Germinal center (tissue), 1 donor: ENCODE measurements at regions not wholly inside any gene's neighbourhood (a gene's known extent, or its start where the extent isn't known, plus 50 kb on each side); places are given as distances from the start of the nearest gene placed in this dataset.

ENCODE experiments used
- DNase-seq: peaks from one replicate; pipeline ENCODE4 v3.0.0; 2012; ENCODE audit warnings: mixed read lengths, low spot score

GRCh38 chr15:98420837-98421236, 227.5 kb upstream of the IGF1R start:
- DNase-seq, result no peak

DNA sequence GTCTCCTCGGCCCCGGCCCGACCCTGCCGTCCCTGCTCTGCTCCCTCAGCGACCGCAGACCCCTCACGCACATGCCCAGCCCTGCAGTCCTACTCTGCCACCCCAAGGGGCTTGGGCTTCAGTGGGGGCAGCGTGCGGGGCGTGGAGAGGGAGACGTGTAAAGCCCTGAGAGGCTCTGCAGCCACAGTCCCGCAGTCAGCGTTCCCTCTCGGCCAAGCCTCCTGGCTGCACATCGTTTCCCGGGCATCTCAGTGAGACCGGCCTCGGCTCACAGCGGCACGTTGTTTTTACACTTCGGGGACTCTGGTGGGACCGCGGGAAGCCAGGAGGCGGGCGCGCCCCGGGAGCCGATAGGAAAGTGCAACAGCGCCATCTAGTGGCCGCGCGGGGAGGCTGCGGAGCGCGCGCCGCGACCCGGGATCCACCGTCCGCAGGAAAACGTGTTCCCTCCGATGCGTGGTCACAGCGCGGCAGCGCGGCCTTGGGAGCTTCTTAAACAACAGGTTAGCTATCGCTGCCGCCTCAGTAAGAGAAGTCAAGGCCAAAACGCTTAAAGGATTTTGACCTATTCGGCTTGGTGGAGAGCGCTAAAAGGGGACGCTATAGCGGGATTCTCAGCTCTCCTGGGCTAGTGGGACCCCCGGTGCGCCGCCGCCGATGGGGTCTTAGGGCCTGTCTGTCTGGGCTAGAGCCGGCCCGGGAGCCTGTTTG, 226.8 kb upstream of the IGF1R start:
- peak; percentile 65 for DNase-seq

- DNase-seq, result no peak
These were observed 226.2 kb upstream of the IGF1R start for GRCh38 chr15:98422130-98422478.

- no peak for DNase-seq
These were observed 223.2 kb upstream of the IGF1R start for GRCh38 chr15:98425173-98425572.

DNA sequence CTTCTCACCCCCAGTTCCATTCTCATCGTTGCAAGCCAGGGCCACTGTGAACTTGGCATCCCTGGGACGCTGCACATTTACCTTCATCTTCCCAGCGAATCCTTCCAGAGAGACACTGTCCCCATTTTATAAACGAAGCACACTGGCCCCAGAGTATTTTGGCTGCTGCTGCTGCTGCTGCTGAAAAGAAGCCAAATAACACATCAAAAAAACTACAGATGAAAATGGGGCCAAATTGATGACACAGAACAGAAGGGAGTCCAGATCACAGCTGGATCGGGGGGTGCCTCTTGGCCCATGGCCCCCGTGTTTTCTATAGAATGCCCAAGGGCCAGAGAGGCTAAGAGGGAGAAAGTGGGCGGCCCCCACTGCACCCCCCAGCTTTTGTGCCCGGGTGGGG, 221.0 kb upstream of the IGF1R start:
- DNase-seq, result no peak

GRCh38 chr15:98428253-98428989, 219.9 kb upstream of the IGF1R start:
- peak; percentile 73 for DNase-seq

DNA sequence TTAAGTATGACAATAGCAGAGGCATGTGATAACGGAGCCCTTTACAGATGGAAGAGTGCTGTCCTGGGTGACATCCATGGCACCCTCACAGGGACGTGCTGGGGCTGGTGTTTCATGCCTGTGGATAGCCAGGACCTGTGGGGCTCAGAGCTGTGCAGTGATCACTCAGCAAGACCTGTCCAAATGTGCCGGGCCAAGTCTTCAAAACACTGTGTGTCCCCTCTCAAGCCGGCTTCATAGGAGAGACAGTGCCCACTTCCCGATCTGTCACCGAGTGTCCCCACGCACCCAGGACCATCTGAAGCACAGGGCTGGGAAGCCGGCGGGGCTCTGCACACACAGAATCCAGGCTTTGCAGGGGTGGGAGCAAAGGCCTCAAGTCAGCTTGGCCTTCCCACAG, 217.2 kb upstream of the IGF1R start:
- no peak for DNase-seq

- no peak for DNase-seq
These were observed 215.0 kb upstream of the IGF1R start for GRCh38 chr15:98433346-98433745.

DNA sequence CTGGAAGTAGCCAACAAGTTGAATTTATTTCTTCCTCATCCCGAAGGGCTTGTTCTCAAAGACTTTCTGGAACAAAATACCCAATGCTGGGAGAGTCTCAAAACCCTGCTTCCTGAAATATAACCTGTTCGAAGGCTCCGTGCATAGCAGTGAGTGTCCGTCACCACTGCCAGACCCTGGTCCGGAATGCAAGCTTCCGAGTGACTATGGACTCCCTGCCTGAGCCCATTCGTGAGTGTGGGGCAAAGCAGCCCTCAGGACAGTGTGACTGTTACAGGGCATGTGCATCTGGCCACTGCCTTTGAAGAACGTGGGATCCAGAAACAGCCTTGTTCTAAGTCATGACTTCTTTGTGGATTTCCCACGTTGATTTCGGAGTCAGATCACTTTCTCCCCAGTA, 214.5 kb upstream of the IGF1R start:
- no peak for DNase-seq

- DNase-seq, result no peak
These were observed 210.6 kb upstream of the IGF1R start for GRCh38 chr15:98437752-98438151.

DNA sequence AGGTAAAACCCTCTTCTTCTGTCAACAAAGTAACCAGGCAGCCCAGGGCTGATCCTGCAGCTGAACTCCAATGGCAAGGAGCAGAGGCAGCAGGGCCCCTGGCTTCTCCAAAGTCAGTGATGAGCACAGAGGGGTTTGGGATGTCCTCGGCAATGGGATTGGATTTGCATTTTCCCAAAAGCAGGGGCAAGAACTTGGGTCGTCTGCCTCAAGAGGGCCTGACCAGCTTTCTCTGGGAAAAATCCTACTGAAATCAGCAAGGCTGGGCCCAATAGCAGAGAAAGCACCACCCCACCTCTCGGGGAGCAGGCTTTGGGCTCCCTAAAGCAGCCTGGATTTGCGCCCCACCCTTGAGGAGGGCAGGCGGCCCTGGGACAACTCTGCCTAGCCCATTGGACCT, 210.0 kb upstream of the IGF1R start:
- DNase-seq, result no peak

DNA sequence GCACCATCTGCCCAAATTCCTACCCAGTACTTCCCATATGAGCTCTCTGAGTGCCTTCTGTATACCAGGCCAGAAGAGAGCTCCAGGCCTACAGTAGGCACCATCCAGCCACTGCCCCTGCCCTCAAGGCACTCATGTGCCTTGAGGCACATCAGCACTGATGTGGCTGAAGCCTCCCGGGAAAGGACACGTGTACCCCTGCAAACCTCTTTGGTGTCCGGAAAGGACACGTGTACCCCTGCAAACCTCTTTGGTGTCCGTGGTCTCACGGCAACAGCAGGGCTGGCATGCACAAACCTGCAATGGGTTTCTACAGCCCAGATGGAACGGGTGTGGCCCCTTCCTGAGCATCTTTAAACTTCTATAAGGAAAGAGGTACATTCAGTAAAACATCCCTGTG, 209.4 kb upstream of the IGF1R start:
- DNase-seq, result no peak

- DNase-seq, result no peak
These were observed 208.8 kb upstream of the IGF1R start for GRCh38 chr15:98439523-98439942.

GRCh38 chr15:98440917-98441316, 207.4 kb upstream of the IGF1R start:
- peak; percentile 22 for DNase-seq

- no peak for DNase-seq
These were observed 206.7 kb upstream of the IGF1R start for GRCh38 chr15:98441599-98441998.

DNA sequence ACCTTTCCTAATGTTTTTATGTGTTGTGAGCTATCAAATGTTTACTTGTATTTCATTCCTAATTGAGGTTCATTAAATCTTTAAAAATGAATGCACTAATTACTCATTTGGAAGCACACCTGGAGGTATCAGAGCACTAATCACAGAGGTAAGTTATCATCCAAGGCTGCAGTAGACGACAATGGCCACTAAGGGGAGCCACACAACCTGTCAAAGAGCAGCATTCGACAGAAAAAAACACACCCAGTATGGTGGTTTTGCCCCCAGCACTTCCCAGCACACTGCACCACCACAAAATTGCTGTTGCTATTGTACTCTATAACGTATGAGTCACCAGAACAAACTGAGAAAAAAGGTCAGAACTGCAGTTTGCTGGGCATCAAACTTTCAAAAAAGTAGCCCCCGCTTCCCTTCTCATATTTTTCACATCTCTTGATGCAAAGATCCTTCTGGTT, 205.9 kb upstream of the IGF1R start:
- DNase-seq, result peak; percentile 37

DNA sequence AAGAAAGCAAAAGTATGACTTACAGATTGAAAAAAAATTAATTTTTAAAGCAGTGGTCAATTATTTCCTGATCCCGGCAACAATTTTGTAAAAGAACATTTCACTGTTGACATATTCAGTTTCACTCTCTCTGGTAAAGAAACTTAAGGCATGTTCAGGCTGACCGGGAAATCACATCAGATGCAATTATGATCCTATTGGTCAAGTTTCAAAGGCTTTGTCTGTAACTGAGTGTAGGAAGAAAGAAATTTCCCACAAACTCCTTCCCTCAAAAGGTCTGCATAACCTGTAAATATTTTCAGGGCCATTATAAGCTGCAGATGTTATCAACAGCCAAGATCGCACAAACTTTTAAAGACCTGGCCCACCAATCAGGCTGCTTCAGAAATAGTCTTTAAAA, 205.4 kb upstream of the IGF1R start:
- no peak for DNase-seq

- DNase-seq, result no peak
These were observed 204.8 kb upstream of the IGF1R start for GRCh38 chr15:98443526-98443925.

GRCh38 chr15:98444138-98444537, 204.2 kb upstream of the IGF1R start:
- no peak for DNase-seq

DNA sequence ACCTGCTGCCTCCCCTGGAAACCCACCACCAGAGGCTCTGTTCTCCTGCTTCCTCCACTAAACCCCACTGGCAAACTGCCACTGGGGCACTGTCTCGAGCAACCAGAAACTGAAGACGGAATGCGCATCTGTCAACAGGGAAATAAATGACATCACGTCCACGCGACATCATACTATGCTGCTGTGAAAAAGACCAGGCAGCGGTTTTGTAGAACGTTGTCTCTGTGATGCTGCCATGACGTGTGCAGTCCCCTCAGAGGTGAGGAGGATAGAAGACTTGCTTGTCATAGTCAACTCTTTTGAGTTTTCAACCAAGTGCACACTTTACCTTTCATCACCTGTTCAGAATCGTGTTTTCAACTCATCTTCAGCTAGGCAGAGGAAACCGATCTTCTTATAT, 203.0 kb upstream of the IGF1R start:
- DNase-seq, result no peak

GRCh38 chr15:98446083-98446482, 202.3 kb upstream of the IGF1R start:
- no peak for DNase-seq

- DNase-seq, result no peak
These were observed 201.3 kb upstream of the IGF1R start for GRCh38 chr15:98447069-98447468.

GRCh38 chr15:98451236-98451635, 197.1 kb upstream of the IGF1R start:
- DNase-seq, result no peak

- DNase-seq, result no peak
These were observed 196.1 kb upstream of the IGF1R start for GRCh38 chr15:98452238-98452637.
